GM19043 (cell line): ENCODE measurements at regions not wholly inside any gene's neighbourhood (a gene's known extent, or its start where the extent isn't known, plus 50 kb on each side); places are given as distances from the start of the nearest gene placed in this dataset.

ENCODE experiments used
- ATAC-seq: cut with Tn5 transposase; IDR thresholded peaks from one replicate; pipeline ENCODE4 v1.9.1; 2021; ENCODE audit warnings: low read depth; ENCODE audit not compliant: unreplicated experiment

- no peak for ATAC-seq
These were observed 840.4 kb upstream of the WWC1 start for GRCh38 chr5:167451076-167451475.

- ATAC-seq: no peak
These were observed 839.3 kb upstream of the WWC1 start for GRCh38 chr5:167452136-167452535.

GRCh38 chr5:167453246-167454030, 838.0 kb upstream of the WWC1 start:
- ATAC-seq: no peak

- ATAC-seq: no peak
These were observed 833.0 kb upstream of the WWC1 start for GRCh38 chr5:167458412-167458811.

- no peak for ATAC-seq
These were observed 830.9 kb upstream of the WWC1 start for GRCh38 chr5:167460449-167461020.

- ATAC-seq: no peak
These were observed 827.5 kb upstream of the WWC1 start for GRCh38 chr5:167463939-167464338.

GRCh38 chr5:167466992-167467391, 824.5 kb upstream of the WWC1 start:
- no peak for ATAC-seq

- no peak for ATAC-seq
These were observed 818.8 kb upstream of the WWC1 start for GRCh38 chr5:167472566-167473108.

GRCh38 chr5:167478188-167478587, 813.3 kb upstream of the WWC1 start:
- ATAC-seq: no peak

- no peak for ATAC-seq
These were observed 811.7 kb upstream of the WWC1 start for GRCh38 chr5:167479779-167480178.

GRCh38 chr5:167481345-167481744, 810.1 kb upstream of the WWC1 start:
- no peak for ATAC-seq

- no peak for ATAC-seq
These were observed 808.9 kb upstream of the WWC1 start for GRCh38 chr5:167482555-167482954.

GRCh38 chr5:167485061-167485774, 806.2 kb upstream of the WWC1 start:
- ATAC-seq: no peak

GRCh38 chr5:167488371-167488770, 803.1 kb upstream of the WWC1 start:
- ATAC-seq: no peak

- ATAC-seq: no peak
These were observed 802.2 kb upstream of the WWC1 start for GRCh38 chr5:167489202-167489601.

- no peak for ATAC-seq
These were observed 787.3 kb upstream of the WWC1 start for GRCh38 chr5:167503926-167504720.

- ATAC-seq: no peak
These were observed 783.8 kb upstream of the WWC1 start for GRCh38 chr5:167507463-167508233.

GRCh38 chr5:167509076-167509475, 782.4 kb upstream of the WWC1 start:
- ATAC-seq: no peak

- no peak for ATAC-seq
These were observed 780.2 kb upstream of the WWC1 start for GRCh38 chr5:167511276-167511675.

- no peak for ATAC-seq
These were observed 779.3 kb upstream of the WWC1 start for GRCh38 chr5:167512111-167512510.
